ENCODE measurements at regions not wholly inside any gene's neighbourhood (a gene's known extent, or its start where the extent isn't known, plus 50 kb on each side); places are given as distances from the start of the nearest gene placed in this dataset.

GRCh38 chr1:185435696-185436379 lies 118.8 kb upstream of the IVNS1ABP start:
- TF ChIP-seq, protein P1, sequence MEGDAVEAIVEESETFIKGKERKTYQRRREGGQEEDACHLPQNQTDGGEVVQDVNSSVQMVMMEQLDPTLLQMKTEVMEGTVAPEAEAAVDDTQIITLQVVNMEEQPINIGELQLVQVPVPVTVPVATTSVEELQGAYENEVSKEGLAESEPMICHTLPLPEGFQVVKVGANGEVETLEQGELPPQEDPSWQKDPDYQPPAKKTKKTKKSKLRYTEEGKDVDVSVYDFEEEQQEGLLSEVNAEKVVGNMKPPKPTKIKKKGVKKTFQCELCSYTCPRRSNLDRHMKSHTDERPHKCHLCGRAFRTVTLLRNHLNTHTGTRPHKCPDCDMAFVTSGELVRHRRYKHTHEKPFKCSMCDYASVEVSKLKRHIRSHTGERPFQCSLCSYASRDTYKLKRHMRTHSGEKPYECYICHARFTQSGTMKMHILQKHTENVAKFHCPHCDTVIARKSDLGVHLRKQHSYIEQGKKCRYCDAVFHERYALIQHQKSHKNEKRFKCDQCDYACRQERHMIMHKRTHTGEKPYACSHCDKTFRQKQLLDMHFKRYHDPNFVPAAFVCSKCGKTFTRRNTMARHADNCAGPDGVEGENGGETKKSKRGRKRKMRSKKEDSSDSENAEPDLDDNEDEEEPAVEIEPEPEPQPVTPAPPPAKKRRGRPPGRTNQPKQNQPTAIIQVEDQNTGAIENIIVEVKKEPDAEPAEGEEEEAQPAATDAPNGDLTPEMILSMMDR (conservative IDR thresholded peaks at IDR 0.05) = no peak
- no peak for TF ChIP-seq ZFX (IDR thresholded peaks at IDR 0.05)

Data from C4-2B (cell line).